ENCODE measurements at regions not wholly inside any gene's neighbourhood (a gene's known extent, or its start where the extent isn't known, plus 50 kb on each side); places are given as distances from the start of the nearest gene placed in this dataset.
A peak's percentile ranks its signal among the peaks of the same experiment; 100 is the strongest.

GRCh38 chr12:75705749-75706711 lies 194.6 kb upstream of the KRR1 start:
- H3K27me3 ChIP-seq (replicated peaks; ENCODE audit: insufficient read depth), result no peaks in the 10 kb centered on the region
- H4K20me1 ChIP-seq (ENCODE audit: insufficient read depth), result no peaks in the 10 kb centered on the region
- 19 to 20% methylated on average over 8 of the region's 8 CpGs for WGBS, 2 experiments (ENCODE audit: low coverage in 1 of 2, low lambda C conversion rate in 2 of 2, missing lambda C conversion rate in 2 of 2)
- peak overlapping the region; percentile 32 for H3K27ac ChIP-seq
- no peaks in the 10 kb centered on the region for H3K9me3 ChIP-seq (ENCODE audit: low read depth)
- in situ Hi-C loops (cut with MboI), result no loop called here
- no peaks in the 10 kb centered on the region for H3K36me3 ChIP-seq (ENCODE audit: low read depth)
- H3F3A ChIP-seq (ENCODE audit: insufficient read depth), result peaks cover 34% of the 10 kb centered on the region
- peak overlapping the region; percentile 60 for H3K4me2 ChIP-seq (ENCODE audit: unreplicated experiment)
- no peaks in the 10 kb centered on the region for H3K79me2 ChIP-seq (ENCODE audit: insufficient read depth)
- peak overlapping the region; percentile 20; the same call in 1 of the 2 replicates for H2AFZ ChIP-seq
- H3K4me3 ChIP-seq, result peak overlapping the region; percentile 9
- H3K4me1 ChIP-seq (ENCODE audit: insufficient read depth), result peaks cover 26% of the 10 kb centered on the region
- no peak overlapping the region for H3K9ac ChIP-seq
- H3K9me2 ChIP-seq (ENCODE audit: insufficient read depth), result no peaks in the 10 kb centered on the region
- TF ChIP-seq EZH2 (IDR thresholded peaks at IDR 0.05; ENCODE audit: insufficient read depth, poor library complexity, severe bottlenecking) (no peak), EZH2phosphoT487 (IDR thresholded peaks at IDR 0.05; ENCODE audit: insufficient read depth, low read depth) (no peak)
- peak; percentile 76 for DNase-seq

- H2AFZ ChIP-seq, result no peak overlapping the region
- no peaks in the 10 kb centered on the region for H3K79me2 ChIP-seq (ENCODE audit: insufficient read depth)
- H3K27ac ChIP-seq, result no peak overlapping the region
- WGBS, 2 experiments (ENCODE audit: low coverage in 1 of 2, low lambda C conversion rate in 2 of 2, missing lambda C conversion rate in 2 of 2), result 95 to 98% methylated on average over 6 of the region's 6 CpGs
- no peak overlapping the region for H3K4me2 ChIP-seq (ENCODE audit: unreplicated experiment)
- no peaks in the 10 kb centered on the region for H4K20me1 ChIP-seq (ENCODE audit: insufficient read depth)
- DNase-seq, result no peak
- no peaks in the 10 kb centered on the region for H3K9me2 ChIP-seq (ENCODE audit: insufficient read depth)
- no peak for TF ChIP-seq EZH2 (IDR thresholded peaks at IDR 0.05; ENCODE audit: insufficient read depth, poor library complexity, severe bottlenecking)
- TF ChIP-seq EZH2phosphoT487 (IDR thresholded peaks at IDR 0.05; ENCODE audit: insufficient read depth, low read depth), result no peak
- no peaks in the 10 kb centered on the region for H3K9me3 ChIP-seq (ENCODE audit: low read depth)
- no peaks in the 10 kb centered on the region for H3K27me3 ChIP-seq (replicated peaks; ENCODE audit: insufficient read depth)
- no peak overlapping the region for H3K9ac ChIP-seq
- peaks cover 27% of the 10 kb centered on the region for H3K4me1 ChIP-seq (ENCODE audit: insufficient read depth)
- peaks cover 26% of the 10 kb centered on the region for H3F3A ChIP-seq (ENCODE audit: insufficient read depth)
- H3K36me3 ChIP-seq (ENCODE audit: low read depth), result no peaks in the 10 kb centered on the region
- no peak overlapping the region for H3K4me3 ChIP-seq
- in situ Hi-C loops (cut with MboI), result no loop called here
Measured at GRCh38 chr12:75704664-75705063, 193.3 kb upstream of the KRR1 start.

GRCh38 chr12:75704208-75704607 lies 192.8 kb upstream of the KRR1 start:
- Histone ChIP-seq H3K4me2 (ENCODE audit: unreplicated experiment) (no peak overlapping the region), H3K4me3 (no peak overlapping the region), H3K36me3 (ENCODE audit: low read depth) (no peaks in the 10 kb centered on the region), H3K79me2 (ENCODE audit: insufficient read depth) (no peaks in the 10 kb centered on the region), H4K20me1 (ENCODE audit: insufficient read depth) (no peaks in the 10 kb centered on the region), H3K9me2 (ENCODE audit: insufficient read depth) (no peaks in the 10 kb centered on the region), H2AFZ (no peak overlapping the region), H3K27me3 (replicated peaks; ENCODE audit: insufficient read depth) (no peaks in the 10 kb centered on the region), H3F3A (ENCODE audit: insufficient read depth) (peaks cover 29% of the 10 kb centered on the region), H3K9me3 (ENCODE audit: low read depth) (no peaks in the 10 kb centered on the region), H3K27ac (no peak overlapping the region), H3K4me1 (ENCODE audit: insufficient read depth) (peaks cover 27% of the 10 kb centered on the region), H3K9ac (no peak overlapping the region)
- DNase-seq, result no peak
- 95 to 99% methylated on average over 3 of the region's 3 CpGs for WGBS, 2 experiments (ENCODE audit: low coverage in 1 of 2, low lambda C conversion rate in 2 of 2, missing lambda C conversion rate in 2 of 2)
- in situ Hi-C loops (cut with MboI), result no loop called here
- no peak for TF ChIP-seq EZH2 (IDR thresholded peaks at IDR 0.05; ENCODE audit: insufficient read depth, poor library complexity, severe bottlenecking)
- no peak for TF ChIP-seq EZH2phosphoT487 (IDR thresholded peaks at IDR 0.05; ENCODE audit: insufficient read depth, low read depth)

GRCh38 chr12:75703131-75703530 lies 191.7 kb upstream of the KRR1 start:
- Histone ChIP-seq H3K27me3 (replicated peaks; ENCODE audit: insufficient read depth) (no peaks in the 10 kb centered on the region), H3K27ac (no peak overlapping the region), H2AFZ (no peak overlapping the region), H3K9me2 (ENCODE audit: insufficient read depth) (no peaks in the 10 kb centered on the region), H3F3A (ENCODE audit: insufficient read depth) (peaks cover 30% of the 10 kb centered on the region), H3K4me2 (ENCODE audit: unreplicated experiment) (no peak overlapping the region), H4K20me1 (ENCODE audit: insufficient read depth) (no peaks in the 10 kb centered on the region), H3K9me3 (ENCODE audit: low read depth) (no peaks in the 10 kb centered on the region), H3K36me3 (ENCODE audit: low read depth) (no peaks in the 10 kb centered on the region), H3K79me2 (ENCODE audit: insufficient read depth) (no peaks in the 10 kb centered on the region), H3K4me3 (no peak overlapping the region), H3K4me1 (ENCODE audit: insufficient read depth) (peaks cover 27% of the 10 kb centered on the region), H3K9ac (no peak overlapping the region)
- in situ Hi-C loops (cut with MboI), result no loop called here
- no peak for TF ChIP-seq EZH2phosphoT487 (IDR thresholded peaks at IDR 0.05; ENCODE audit: insufficient read depth, low read depth)
- TF ChIP-seq EZH2 (IDR thresholded peaks at IDR 0.05; ENCODE audit: insufficient read depth, poor library complexity, severe bottlenecking), result no peak
- no peak for DNase-seq
